Tibial nerve (tissue), 3 donors: ENCODE measurements at regions not wholly inside any gene's neighbourhood (a gene's known extent, or its start where the extent isn't known, plus 50 kb on each side); places are given as distances from the start of the nearest gene placed in this dataset.

ENCODE experiments used
- CTCF ChIP-seq, 5 experiments: fragments of 200-600 bp in 3 of 5; fragments of 450-650 bp in 2 of 5; sonication (generic) in 3 of 5; IDR thresholded peaks; one replicate each; pipeline ENCODE4 v1.5.1; 2016 to 2019; ENCODE audit warnings: antibody characterized with exemption in 5 of 5, mild to moderate bottlenecking in 3 of 5, moderate library complexity in 2 of 5
- POLR2A ChIP-seq, 2 donors: fragments of 450-650 bp; IDR thresholded peaks; one replicate each; pipeline ENCODE4 v1.6.1; 2017; ENCODE audit warnings: antibody characterized with exemption in 2 of 2, mild to moderate bottlenecking in 2 of 2, moderate library complexity in 2 of 2

GRCh38 chr4:119898211-119898610 lies 168.4 kb downstream of the MAD2L1 start:
- TF ChIP-seq CTCF (IDR thresholded peaks at IDR 0.05) (no peak), POLR2A (IDR thresholded peaks at IDR 0.05) (no peak)
